Spinal cord (tissue), 9 donors: ENCODE measurements at regions not wholly inside any gene's neighbourhood (a gene's known extent, or its start where the extent isn't known, plus 50 kb on each side); places are given as distances from the start of the nearest gene placed in this dataset.

Source experiments
- DNase-seq, 6 donors: peaks; one replicate each; pipeline versions ENCODE4 v3.0.0 to v3.0.0-alpha.2; 2013 to 2015; ENCODE audit warnings: low spot score in 6 of 6, low read depth in 4 of 6
- H3K27ac ChIP-seq: one replicate; pipeline ENCODE4 v1.5.1; 2013; ENCODE audit warnings: low read depth, low read length, control low read depth
- H3K27me3 ChIP-seq: one replicate; pipeline ENCODE4 v1.6.1; 2013; ENCODE audit warnings: low read length; ENCODE audit not compliant: control insufficient read depth, insufficient read depth
- H3K36me3 ChIP-seq: one replicate; pipeline ENCODE4 v1.6.1; 2013; ENCODE audit warnings: low read length; ENCODE audit not compliant: control insufficient read depth, insufficient read depth
- H3K4me1 ChIP-seq: one replicate; pipeline ENCODE4 v1.6.1; 2013; ENCODE audit warnings: low read length; ENCODE audit not compliant: control insufficient read depth, insufficient read depth
- H3K4me3 ChIP-seq: one replicate; pipeline ENCODE4 v1.5.1; 2013; ENCODE audit warnings: low read depth, low read length, control low read depth
- H3K9me3 ChIP-seq: one replicate; pipeline ENCODE4 v1.6.1; 2013; ENCODE audit warnings: low read length; ENCODE audit not compliant: control insufficient read depth, insufficient read depth
- WGBS: methylation state at CpG from one replicate; pipeline ENCODE4 v1.1.5; 2013; ENCODE audit warnings: missing lambda C conversion rate; ENCODE audit not compliant: insufficient coverage; 5-methylcytosine and 5-hydroxymethylcytosine counted together
- donor health status: healthy.

GRCh38 chr16:86403541-86404163, 106.7 kb upstream of the FOXF1 start:
- H3K27ac ChIP-seq = no peak overlapping the region
- no peaks in the 10 kb centered on the region for H3K9me3 ChIP-seq
- WGBS = 91% methylated on average over 5 of the region's 8 CpGs
- H3K36me3 ChIP-seq = peaks cover 3% of the 10 kb centered on the region
- no peaks in the 10 kb centered on the region for H3K27me3 ChIP-seq
- H3K4me3 ChIP-seq = no peak overlapping the region
- peaks cover 2% of the 10 kb centered on the region for H3K4me1 ChIP-seq
- DNase-seq = no peak

GRCh38 chr16:86404678-86405077, 105.6 kb upstream of the FOXF1 start:
- Histone ChIP-seq H3K4me1 (peaks cover 12% of the 10 kb centered on the region), H3K27ac (no peak overlapping the region), H3K36me3 (peaks cover 3% of the 10 kb centered on the region), H3K9me3 (no peaks in the 10 kb centered on the region), H3K4me3 (no peak overlapping the region), H3K27me3 (no peaks in the 10 kb centered on the region)
- DNase-seq = no peak
- WGBS = 79% methylated on average over 7 of the region's 12 CpGs

- H3K27ac ChIP-seq = no peak overlapping the region
- 77% methylated on average over 8 of the region's 12 CpGs for WGBS
Observed at GRCh38 chr16:86405319-86405718, 105.0 kb upstream of the FOXF1 start.

GRCh38 chr16:86406056-86406455, 104.3 kb upstream of the FOXF1 start:
- WGBS = 81% methylated on average over 6 of the region's 10 CpGs
- peaks cover 16% of the 10 kb centered on the region for H3K4me1 ChIP-seq
- H3K9me3 ChIP-seq = peaks cover 3% of the 10 kb centered on the region
- no peaks in the 10 kb centered on the region for H3K27me3 ChIP-seq
- H3K36me3 ChIP-seq = no peaks in the 10 kb centered on the region
- no peak for DNase-seq
- no peak overlapping the region for H3K4me3 ChIP-seq
- H3K27ac ChIP-seq = no peak overlapping the region

More at GRCh38 chr16:86405319-86405718, 105.0 kb upstream of the FOXF1 start:
- DNase-seq = no peak
- H3K4me1 ChIP-seq = peaks cover 16% of the 10 kb centered on the region
- H3K27me3 ChIP-seq = no peaks in the 10 kb centered on the region
- H3K36me3 ChIP-seq = no peaks in the 10 kb centered on the region
- no peak overlapping the region for H3K4me3 ChIP-seq
- H3K9me3 ChIP-seq = no peaks in the 10 kb centered on the region

- Histone ChIP-seq H3K27me3 (no peaks in the 10 kb centered on the region), H3K4me3 (no peak overlapping the region), H3K9me3 (peaks cover 3% of the 10 kb centered on the region), H3K27ac (no peak overlapping the region), H3K4me1 (peaks cover 16% of the 10 kb centered on the region), H3K36me3 (no peaks in the 10 kb centered on the region)
- no peak for DNase-seq
- 66% methylated on average over 4 of the region's 4 CpGs for WGBS
Observed at GRCh38 chr16:86408685-86409084, 101.6 kb upstream of the FOXF1 start.

- peaks cover 3% of the 10 kb centered on the region for H3K9me3 ChIP-seq
- no peaks in the 10 kb centered on the region for H3K36me3 ChIP-seq
- H3K4me1 ChIP-seq = peaks cover 16% of the 10 kb centered on the region
- H3K4me3 ChIP-seq = no peak overlapping the region
- H3K27me3 ChIP-seq = no peaks in the 10 kb centered on the region
- no CpG with 5 or more reads among the region's 2 CpGs for WGBS
- H3K27ac ChIP-seq = no peak overlapping the region
- peak in 1 of 6 donors; percentile 20 for DNase-seq
Observed at GRCh38 chr16:86410081-86410480, 100.2 kb upstream of the FOXF1 start.

- DNase-seq = no peak
- Histone ChIP-seq H3K27ac (no peak overlapping the region), H3K4me1 (peaks cover 16% of the 10 kb centered on the region), H3K9me3 (peaks cover 3% of the 10 kb centered on the region), H3K27me3 (no peaks in the 10 kb centered on the region), H3K4me3 (no peak overlapping the region), H3K36me3 (no peaks in the 10 kb centered on the region)
- WGBS = 80% methylated on average over 1 of the region's 5 CpGs
Observed at GRCh38 chr16:86410529-86410928, 99.8 kb upstream of the FOXF1 start.

- 94% methylated on average over 6 of the region's 7 CpGs for WGBS
- Histone ChIP-seq H3K4me3 (no peak overlapping the region), H3K9me3 (peaks cover 3% of the 10 kb centered on the region), H3K27ac (no peak overlapping the region), H3K27me3 (no peaks in the 10 kb centered on the region), H3K4me1 (peaks cover 16% of the 10 kb centered on the region), H3K36me3 (no peaks in the 10 kb centered on the region)
- no peak for DNase-seq
Observed at GRCh38 chr16:86411897-86412296, 98.4 kb upstream of the FOXF1 start.

- Histone ChIP-seq H3K27ac (no peak overlapping the region), H3K27me3 (no peaks in the 10 kb centered on the region), H3K36me3 (no peaks in the 10 kb centered on the region), H3K4me3 (no peak overlapping the region), H3K9me3 (peaks cover 3% of the 10 kb centered on the region), H3K4me1 (no peaks in the 10 kb centered on the region)
- WGBS = 30% methylated on average over 8 of the region's 9 CpGs
- no peak for DNase-seq
Observed at GRCh38 chr16:86414991-86415740, 95.2 kb upstream of the FOXF1 start.

- H3K27ac ChIP-seq = no peak overlapping the region
- DNase-seq = no peak
- H3K9me3 ChIP-seq = peaks cover 2% of the 10 kb centered on the region
- no peaks in the 10 kb centered on the region for H3K4me1 ChIP-seq
- H3K4me3 ChIP-seq = no peak overlapping the region
- H3K36me3 ChIP-seq = no peaks in the 10 kb centered on the region
- H3K27me3 ChIP-seq = no peaks in the 10 kb centered on the region
Observed at GRCh38 chr16:86418981-86419380, 91.3 kb upstream of the FOXF1 start.
